Stimulated activated CD8-positive, alpha-beta memory T cell treated with anti-CD3 and anti-CD28 coated beads, Interleukin-4, amount 100 ng/mL, for 4 hours (primary cell): ENCODE measurements at regions not wholly inside any gene's neighbourhood (a gene's known extent, or its start where the extent isn't known, plus 50 kb on each side); places are given as distances from the start of the nearest gene placed in this dataset.

Experiments
- DNase-seq, 2 donors: peaks; one replicate each; pipeline ENCODE4 v3.0.0-alpha.2; 2020; ENCODE audit warnings: low read depth in 2 of 2, low spot score in 1 of 2

- DNase-seq: peak; percentile 41 to 42
Measured at GRCh38 chr13:40069173-40070044, 413.9 kb downstream of the COG6 start.

- no peak for DNase-seq
Measured at GRCh38 chr13:40070357-40070756, 414.9 kb downstream of the COG6 start.

DNA sequence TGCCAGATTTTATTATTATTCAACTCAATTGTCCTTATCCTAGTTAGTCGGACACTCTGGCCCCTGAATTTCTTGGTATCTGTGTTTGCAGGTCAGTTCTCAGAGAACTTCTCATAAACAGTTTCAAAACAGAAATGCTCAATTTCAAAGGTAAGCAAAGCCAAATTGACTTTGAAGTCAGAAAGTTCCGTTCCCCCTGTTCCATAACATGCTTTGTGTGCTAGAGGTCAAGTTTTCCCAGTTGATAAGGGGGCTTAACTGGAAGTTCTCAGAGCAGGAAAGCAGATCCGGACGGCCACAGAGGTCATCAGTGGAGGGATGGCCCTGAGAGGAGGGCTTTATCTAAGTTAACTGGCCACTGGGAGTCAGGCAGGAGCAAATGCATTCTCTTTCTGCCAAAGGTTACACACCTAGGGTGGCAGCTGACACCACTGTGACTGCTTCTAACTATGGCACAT is 417.2 kb downstream of the COG6 start:
- no peak for DNase-seq

- DNase-seq: no peak
Measured at GRCh38 chr13:40074338-40074737, 418.9 kb downstream of the COG6 start.

- DNase-seq: no peak
Measured at GRCh38 chr13:40075281-40075680, 419.8 kb downstream of the COG6 start.

GRCh38 chr13:40076765-40077362 is 421.4 kb downstream of the COG6 start:
- no peak for DNase-seq

DNA sequence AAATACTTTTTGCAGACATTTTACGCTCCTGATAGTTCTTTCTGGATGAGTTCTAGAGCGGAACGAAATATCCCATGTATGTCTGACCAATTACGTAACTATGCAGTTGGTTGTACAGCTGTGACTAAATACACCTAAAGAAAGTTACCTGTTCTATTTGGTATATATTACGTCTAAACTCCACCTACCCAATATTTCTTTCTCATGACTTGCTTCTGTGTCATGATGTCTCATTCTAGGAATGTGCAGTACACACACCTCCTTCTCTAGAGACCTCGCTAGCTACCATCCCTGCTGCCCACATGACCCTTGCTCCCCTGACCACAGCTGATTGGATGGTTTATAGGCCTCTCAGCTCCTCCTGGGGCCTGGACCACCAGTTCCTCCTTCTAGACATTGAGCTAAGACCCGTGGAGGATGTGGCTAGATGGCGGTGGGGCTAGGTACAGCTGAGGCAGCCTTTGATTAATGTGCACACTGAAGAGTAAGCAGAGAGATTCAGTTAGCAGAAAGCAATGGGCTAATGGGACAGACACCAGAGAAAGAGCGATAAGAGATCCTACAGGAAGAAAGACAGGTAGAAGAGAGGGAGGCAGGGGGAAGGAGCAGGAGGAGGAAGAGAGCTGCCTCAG is 422.1 kb downstream of the COG6 start:
- DNase-seq: no peak

- no peak for DNase-seq
Measured at GRCh38 chr13:40079721-40080120, 424.3 kb downstream of the COG6 start.

DNA sequence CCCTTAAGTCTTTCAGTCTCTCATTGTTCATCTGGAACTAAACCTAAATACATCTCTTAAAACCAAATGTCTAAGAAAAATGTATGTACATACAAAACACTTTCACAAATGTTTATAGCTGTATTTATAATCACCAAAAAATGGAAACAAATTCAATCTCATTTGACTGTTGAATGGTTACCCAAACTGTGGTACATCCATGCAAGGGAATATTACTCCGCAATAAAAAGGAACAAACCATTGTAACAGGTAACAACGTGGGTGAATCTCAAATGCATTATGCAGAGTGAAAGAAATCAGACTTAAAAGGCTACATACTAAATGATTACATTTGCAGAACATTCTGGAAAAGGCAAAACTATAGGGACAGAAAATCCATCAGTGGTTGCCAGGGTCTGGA is 425.2 kb downstream of the COG6 start:
- DNase-seq: no peak

DNA sequence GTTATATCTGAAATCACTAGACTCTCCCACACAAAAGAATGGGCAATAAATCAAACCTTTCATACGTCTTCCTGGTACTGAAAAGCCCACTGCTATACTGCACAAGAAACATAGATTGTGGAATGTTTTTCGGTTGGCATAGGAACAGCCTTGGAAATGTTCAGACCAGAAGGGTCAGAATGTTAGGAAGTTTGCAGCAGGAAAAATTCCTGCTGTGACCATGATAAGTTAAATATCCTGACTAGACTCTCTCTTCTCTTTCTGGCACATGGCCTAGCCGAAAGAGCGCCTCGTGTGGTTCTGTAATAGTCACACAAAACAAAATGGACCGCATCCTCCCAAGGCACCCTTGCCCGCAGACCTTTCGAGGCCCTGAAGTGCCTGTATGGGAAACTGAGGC is 427.2 kb downstream of the COG6 start:
- DNase-seq: no peak

DNA sequence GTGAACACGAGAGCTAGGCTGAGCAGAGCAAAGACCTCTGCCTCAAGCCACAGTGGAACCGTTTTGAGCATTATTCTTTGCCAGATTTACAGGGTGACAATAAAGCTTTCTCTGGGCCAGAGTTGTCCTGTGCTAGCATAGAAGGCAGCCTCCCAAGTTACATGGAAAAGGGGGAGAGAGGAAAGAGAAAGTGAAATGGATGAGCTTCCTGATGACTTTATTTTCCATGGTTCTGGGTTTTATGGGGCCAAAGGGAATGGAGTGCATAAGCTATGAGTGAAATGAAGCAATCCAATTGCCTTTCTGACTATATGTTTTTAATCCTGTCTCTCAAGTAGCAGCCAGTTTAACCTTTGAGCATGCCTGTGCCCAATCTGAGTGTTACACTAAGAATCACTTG is 428.4 kb downstream of the COG6 start:
- no peak for DNase-seq

DNA sequence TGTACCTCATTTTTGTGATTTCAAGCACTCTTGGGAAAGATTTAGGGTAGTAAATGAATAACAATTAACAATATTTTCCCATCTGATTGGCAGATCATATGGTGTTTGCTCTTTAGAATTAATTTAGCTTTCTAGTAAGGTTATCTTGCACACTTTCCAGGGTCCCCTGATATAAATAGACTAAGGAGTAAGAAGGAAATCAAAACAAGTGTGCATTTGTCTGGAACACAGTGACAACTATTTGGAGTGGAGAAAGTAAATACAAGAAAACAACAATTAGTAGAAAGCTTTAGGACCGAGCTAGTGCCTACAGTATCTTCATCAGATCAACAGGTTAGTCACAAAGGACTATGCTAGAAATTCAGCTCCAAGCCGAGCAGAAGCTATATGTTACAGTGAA is 429.5 kb downstream of the COG6 start:
- no peak for DNase-seq

DNA sequence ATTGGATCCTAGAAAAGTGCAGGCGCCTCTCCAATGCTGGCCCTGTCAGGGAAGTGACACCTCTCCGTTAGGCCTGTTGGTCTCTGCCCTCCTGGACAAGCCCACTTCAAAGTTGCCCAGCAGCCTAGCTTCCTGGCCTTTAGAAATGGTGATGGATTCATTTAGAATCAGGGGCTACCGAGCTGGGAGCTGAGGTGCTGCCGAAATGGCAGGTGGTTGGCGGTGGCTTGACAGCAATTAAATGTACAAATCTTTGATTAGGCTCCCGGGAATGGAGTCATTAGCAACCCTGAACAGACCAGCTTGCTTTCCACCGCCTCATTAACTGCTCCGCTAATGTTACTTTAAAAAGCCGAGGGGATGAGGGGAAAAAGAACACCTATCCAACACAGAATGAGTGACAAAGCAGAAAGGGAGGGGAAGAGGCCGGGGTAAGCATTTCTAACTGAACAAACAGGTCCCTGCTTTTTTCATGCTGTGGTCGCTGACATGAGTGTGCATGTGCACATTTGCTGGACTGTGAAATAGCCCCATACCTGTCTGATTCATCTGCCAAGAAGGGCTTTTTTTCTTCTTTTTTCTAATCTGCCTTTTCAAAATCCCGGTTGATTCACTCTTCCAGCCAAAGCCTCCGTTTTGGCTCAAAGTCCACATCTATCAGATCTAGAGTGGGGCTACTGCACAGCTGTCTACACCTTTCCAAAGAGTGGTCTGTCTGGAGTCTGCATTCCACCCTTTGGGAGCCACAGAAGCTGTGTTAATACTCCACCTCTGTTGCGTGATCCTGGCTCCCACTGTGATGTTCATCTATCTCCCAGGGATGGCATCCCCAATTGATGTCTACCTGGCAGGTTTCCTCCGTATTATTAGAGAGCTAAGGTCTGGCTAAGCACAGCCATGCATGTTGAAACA is 431.9 kb downstream of the COG6 start:
- DNase-seq: no peak

DNA sequence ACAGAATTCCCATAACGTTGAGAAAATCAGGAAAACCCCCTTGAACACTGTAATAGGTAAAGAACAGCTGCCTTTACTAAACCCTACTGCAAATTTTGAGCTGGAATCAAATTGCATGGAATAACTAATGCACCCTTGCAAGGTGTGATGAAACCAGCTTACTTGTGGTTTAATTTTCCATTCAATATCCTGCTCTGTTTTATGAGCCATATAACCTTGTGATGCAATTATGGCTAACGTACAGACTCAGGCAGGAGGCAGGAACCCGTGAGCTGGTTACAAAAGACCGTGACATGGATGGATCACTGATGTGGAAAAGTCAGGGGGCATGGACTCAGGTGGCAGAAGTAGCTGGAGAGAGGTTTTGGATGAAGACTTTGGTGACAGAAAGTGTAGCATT is 438.6 kb downstream of the COG6 start:
- DNase-seq: no peak

GRCh38 chr13:40095695-40096356 is 440.4 kb downstream of the COG6 start:
- DNase-seq: no peak

DNA sequence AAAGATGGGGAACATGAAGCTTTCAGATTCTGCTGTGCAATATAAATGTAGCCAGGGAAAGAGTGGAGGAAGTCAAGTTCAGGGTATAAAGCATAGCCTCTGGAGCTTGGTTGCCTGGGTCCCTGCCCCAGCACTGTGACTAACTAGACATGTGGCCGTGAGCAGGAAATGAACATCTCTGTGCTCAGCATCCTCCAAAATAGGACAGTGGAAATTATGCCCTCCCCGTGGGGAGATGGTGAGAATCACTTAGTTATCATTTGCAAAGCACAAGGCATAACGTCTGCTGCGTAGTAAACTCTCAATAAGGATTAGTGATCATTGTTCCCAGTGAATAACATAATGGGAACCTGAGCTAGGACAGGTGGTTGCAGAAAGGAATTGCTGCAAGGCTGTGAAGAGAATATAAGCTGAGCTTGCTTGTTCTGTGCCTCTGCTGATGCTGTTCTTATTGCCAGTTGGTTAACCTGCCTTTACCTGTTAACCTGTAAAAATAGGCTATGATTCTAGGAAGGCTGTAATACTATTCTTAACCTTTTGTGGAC is 441.0 kb downstream of the COG6 start:
- peak in 1 of 2 donors; percentile 15 for DNase-seq

DNA sequence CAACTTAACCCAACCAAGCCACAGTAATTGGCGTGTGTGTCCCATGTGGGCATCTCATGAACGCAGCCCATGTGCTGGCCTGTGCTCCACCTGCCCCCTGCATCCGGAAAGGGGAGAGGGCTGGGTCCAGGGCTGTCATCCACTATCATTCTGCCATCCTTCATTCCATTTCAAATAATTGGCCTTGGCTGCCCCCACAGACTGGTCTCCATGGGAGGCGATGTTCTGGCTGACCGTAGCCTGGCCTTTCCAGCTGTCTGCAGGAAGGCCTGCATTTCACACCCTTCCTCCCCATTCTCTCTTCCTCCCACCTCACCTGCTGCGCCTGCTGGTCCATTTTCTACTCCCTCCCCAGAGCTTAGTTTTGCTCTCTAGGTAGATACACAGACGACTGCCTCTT is 442.8 kb downstream of the COG6 start:
- no peak for DNase-seq

DNA sequence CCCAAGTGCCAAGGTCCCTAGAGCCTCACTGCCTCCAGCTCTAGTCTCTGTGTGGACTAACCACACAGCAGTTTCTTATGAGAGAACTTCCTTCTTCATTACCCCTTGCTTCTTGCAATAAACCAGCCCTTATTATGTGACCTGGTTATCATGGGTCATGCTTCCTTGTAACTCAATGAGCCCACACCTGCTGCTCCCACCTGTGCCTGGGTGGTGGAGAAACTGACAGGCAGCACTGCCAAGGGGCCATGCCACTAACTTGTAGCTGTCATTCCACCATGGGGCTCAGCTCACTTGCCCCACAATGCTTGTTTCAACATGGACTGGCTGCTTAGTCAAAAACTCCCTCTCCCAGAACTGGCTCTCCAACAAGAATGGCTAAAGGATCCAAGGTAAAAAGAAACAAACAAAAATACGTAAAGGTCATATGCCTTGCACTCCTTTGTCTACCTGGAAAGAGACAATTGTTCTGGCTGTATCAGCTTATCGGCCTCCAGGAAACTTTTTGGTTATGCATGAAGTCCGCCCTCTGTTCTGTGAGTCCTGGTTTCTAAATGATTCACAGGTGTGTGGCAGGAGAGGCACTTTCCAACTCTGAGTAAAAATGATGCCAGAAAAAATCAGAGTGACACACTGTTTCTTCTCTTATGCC is 446.4 kb downstream of the COG6 start:
- DNase-seq: no peak

DNA sequence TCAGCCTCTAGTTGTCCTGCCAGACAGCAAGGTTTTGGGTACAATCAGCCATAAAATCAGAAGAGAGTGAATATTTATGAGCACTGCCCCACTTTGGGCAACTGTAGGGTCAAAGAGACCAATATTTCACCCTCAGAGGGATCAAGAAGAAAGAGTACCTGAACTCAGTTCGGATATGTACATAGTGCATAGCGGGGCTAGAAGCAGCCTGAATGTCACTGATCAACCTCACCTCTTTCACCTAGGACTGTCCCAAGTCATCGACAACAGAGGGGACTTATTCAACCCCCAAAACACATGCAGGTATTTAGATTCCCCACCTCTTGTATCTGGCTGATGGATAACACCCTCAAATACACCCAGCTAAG is 446.9 kb downstream of the COG6 start:
- DNase-seq: no peak

DNA sequence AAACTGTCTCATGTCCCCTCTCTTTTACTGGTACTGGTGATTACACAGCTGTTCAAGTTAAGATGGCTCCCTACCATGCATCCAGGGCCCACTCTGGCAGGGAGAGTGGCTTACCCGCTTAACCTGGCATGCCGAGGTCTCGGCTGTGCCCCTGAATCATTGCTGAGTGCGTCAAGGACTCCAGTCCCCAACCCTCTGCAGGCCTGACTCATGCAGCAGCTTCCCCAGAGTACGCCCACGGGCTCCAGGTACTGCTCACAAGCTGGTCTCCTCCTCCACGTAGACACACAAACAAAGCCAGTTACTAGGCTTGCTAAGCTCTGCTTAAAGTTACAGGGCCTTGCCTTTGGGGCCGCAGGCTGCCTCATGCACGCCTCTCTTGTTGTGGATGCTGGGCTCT is 447.4 kb downstream of the COG6 start:
- DNase-seq: peak; percentile 61 to 72
